Germinal center (tissue), 1 donor: ENCODE measurements at regions not wholly inside any gene's neighbourhood (a gene's known extent, or its start where the extent isn't known, plus 50 kb on each side); places are given as distances from the start of the nearest gene placed in this dataset.
"Not testable (repeated sequence)": the region's sequence is repeated elsewhere in the genome, so short reads cannot be mapped to it uniquely, and the experiment has no call there.

Experiments used
- DNase-seq: peaks from one replicate; pipeline ENCODE4 v3.0.0; 2012; ENCODE audit warnings: mixed read lengths, low spot score

DNA sequence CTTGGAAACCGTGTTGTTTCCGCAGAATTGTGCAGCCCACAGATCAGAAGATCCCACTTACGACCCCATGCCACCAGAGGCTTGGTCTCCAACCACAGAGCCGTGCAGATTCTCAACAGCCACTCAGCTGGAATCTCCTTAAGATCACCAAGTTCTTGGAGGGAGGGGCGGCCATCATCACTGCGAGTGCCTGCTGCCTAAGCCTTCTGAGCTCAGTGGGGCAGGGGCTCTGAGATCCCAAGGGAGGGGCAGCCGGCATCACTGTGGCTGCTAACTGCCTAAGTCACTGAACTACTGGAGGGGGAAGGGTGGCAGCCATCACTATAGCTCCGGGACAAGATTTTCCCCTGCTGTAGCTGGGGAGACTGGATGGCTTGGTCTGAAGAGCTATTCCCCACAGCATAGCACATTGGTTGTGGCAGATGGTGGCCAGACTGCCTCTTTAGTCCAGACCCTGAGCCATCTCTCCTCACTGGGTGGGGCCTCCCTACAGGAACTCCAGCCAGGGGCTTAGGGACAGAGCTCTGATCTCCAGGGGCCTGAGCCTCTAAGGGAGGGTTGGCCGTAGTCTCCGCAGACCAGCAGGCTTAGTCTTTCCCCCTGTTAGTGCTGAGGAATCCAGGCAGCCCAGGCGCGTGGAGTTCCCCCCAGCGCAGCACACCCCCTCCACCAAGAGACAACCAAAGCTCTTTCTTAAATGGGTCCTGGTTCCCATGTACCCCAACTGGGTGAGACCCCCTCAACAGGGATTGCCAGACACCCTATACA is 1483.9 kb downstream of the ADGRL3 start:
- no peak for DNase-seq

DNA sequence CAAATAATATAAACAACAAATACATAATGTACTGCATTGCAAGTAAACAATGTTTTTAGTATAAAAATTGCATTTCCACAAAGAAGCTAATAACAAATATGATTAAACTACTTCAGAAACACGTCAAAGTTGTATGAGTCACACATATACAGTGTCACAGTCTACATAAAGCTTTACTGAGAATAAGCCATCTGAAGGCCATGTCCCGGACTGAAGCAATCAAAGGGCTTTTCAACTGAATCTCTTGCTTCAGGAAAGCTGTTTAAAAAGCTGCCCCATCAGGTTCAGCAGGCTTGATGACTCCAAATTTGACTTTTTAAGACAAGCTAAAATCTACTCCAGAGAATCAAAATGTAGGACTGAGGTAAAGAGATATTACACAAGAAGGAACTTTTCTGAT is 1476.8 kb downstream of the ADGRL3 start:
- no peak for DNase-seq

DNA sequence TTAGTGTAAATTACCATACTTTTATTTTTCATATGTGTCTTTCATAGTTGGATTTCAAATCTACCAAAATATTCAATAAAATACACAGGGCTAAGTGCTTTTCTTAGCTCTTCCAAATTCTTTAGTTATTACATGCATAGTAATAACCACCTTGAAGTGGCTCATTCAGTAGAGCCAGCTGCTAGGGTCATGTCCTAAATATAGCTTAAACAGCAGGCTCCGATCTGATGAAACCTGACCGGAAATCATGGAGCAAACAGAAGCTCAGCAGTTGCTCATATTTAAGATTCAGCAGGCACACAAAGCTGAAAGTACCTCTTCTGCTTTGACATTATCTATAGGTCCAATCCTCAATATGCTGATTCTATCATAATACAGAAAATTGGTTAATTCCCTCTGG is 1470.4 kb downstream of the ADGRL3 start:
- no peak for DNase-seq

DNA sequence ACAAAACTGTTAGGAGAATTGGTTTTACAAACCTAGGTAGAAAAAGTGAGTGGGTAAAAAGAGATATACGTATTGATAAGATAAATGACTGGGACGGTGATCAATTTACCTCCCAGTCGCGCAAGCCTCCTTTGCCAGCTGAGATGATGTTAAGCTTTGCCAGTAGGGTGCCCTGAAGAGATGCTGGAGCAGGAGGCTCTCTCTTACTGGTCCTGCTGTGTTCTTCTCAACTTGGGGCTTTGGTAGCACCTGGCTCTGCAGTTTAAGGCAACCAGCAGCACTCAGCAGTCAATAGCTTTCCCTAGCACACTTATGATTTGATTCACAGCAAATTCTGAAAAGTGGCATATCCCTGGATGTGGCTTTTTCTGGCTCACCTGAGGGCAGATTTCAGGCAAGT is 1461.7 kb downstream of the ADGRL3 start:
- DNase-seq: no peak

GRCh38 chr4:62656006-62656405 is 1455.9 kb downstream of the ADGRL3 start:
- no peak for DNase-seq

GRCh38 chr4:62644372-62644771 is 1444.2 kb downstream of the ADGRL3 start:
- DNase-seq: no peak

- no peak for DNase-seq
These were observed 1440.2 kb downstream of the ADGRL3 start for GRCh38 chr4:62640296-62640695.

GRCh38 chr4:62627671-62628070 is 1427.5 kb downstream of the ADGRL3 start:
- no peak for DNase-seq

DNA sequence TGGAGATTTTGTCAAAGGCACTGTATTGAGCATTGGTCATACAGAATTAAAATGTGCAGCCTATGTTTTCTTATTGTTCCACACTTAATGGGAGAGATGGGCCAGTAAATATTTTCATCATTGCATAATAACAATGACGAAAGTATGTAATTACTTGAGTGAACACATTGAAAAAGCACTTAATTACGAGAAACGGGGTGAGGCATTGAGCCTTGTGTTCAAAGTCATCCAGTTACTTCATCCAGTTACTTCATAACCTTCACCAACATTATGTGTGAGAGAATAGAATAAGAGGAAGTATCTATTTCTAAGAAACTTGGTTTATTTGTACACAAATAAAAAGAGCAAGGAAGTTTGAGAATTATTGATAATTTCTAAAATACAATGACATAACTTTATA is 1427.0 kb downstream of the ADGRL3 start:
- DNase-seq: no peak

- no peak for DNase-seq
These were observed 1422.0 kb downstream of the ADGRL3 start for GRCh38 chr4:62622089-62622488.

GRCh38 chr4:62619971-62620370 is 1419.8 kb downstream of the ADGRL3 start:
- DNase-seq: no peak

GRCh38 chr4:62618042-62618441 is 1417.9 kb downstream of the ADGRL3 start:
- DNase-seq: no peak

DNA sequence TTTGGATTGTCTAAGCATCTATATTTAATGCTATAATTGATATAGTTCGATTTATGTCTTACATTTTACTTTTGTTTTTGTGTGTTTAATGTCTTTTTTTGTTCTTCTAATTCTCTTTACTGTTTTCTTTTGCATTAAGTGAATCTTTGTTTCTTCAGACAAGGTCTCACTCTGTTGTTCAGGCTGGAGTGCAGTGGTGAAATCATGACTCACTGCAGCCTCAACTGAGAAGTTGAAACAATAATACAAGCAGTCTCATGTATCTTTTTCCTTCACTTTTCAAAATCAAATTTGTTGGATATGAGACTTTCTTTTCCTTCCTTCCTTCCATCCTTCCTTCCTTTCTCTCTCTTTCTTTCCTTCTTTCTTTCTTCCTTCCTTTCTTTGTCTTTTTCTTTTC is 1401.6 kb downstream of the ADGRL3 start:
- DNase-seq: no peak

DNA sequence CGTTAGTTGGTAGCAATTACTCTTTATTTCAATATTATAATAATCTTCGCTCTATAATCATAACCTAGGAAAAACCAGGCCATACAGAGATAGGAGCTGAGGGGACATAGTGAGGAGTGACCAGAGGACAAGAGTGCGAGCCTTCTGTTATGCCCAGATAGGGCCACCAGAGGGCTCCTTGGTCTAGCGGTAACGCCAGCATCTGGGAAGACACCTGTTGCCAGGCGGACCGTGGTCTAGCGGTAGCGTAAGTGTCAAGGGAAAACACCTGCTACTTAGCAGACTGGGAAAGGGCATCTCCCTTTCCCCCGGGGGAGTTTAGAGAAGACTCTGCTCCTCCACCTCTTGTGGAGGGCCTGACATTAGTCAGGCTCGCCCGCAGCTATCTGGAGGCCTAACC is 1395.1 kb downstream of the ADGRL3 start:
- DNase-seq: not testable (repeated sequence)

DNA sequence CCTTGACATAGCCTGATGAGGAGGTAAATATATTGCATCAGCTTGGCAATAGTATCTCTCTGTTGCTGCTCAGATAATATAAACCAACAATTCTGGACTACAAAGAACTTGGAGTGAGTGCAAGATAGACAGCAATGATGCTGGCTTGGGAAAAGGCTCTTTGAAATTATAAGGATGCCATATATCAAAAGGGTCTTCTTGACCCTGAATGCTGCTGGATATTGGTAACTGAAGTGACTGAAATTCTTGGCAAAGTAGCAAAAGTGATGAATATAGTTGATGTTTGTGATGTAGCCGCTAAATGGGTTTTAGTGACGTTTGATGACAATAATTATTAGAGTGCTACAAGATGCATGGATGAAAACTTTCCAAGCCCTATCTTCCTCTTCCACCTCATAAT is 1391.6 kb downstream of the ADGRL3 start:
- no peak for DNase-seq

- DNase-seq: no peak
These were observed 1388.5 kb downstream of the ADGRL3 start for GRCh38 chr4:62588671-62589070.

GRCh38 chr4:62571494-62571893 is 1371.4 kb downstream of the ADGRL3 start:
- no peak for DNase-seq

GRCh38 chr4:62560858-62561257 is 1360.7 kb downstream of the ADGRL3 start:
- no peak for DNase-seq

GRCh38 chr4:62550121-62550520 is 1350.0 kb downstream of the ADGRL3 start:
- no peak for DNase-seq

DNA sequence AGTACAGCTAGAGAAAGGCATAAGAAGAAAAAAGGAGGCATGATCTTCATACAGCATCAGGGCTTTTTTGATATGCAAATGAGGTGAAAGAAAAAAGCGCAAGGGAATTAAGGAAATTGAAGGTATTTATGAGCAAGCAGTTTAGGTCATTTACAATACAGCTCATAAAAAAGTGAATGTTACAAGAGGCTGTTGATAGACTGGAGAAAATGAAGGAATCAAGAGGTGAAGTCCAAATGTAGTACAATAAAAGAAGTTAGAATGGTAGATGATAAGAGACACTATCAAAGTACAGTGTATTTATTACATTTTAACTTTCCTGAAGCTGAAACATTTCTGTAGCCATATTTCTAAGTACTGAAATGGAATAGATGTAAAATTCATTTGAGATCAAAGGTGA is 1349.5 kb downstream of the ADGRL3 start:
- no peak for DNase-seq

GRCh38 chr4:62548765-62549164 is 1348.6 kb downstream of the ADGRL3 start:
- no peak for DNase-seq

- DNase-seq: no peak
These were observed 1348.0 kb downstream of the ADGRL3 start for GRCh38 chr4:62548108-62548524.

DNA sequence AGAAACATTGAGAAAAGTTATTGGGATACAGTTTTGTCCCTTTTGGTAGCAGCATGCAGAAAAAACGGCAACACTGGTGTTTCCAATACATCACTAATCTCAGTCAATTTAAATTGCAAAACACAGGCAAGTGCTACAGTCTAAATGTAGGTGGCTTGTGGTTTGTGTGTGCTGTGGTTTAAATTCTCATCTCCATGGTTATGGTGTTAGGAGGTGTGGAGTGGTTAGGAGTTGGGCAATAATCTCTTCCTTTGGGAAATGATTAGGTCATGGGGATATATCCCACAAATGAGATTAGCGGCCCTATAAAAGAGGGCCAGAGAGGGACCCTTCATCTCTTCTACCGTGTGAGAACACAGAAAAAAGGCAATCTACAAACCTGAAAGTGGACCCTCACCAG is 1344.3 kb downstream of the ADGRL3 start:
- no peak for DNase-seq

DNA sequence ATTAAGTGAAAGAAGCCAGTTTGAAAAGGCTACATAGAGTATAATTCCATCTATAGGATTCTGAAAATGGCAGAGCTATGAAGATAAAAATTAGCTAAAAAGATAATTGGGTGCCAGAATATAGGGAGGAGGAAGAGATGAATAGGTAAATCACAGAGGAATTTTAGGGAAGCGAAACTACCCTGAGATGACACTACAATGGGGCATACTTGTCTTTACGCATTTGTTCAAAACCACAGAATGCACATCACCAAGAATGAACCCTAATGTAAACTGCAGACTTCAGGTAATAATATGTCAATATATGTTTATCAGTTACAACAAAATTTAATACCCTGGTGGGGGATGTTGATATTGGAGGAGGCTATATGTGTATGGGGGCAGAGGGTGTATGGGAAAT is 1342.9 kb downstream of the ADGRL3 start:
- DNase-seq: no peak
